ENCODE measurements at regions not wholly inside any gene's neighbourhood (a gene's known extent, or its start where the extent isn't known, plus 50 kb on each side); places are given as distances from the start of the nearest gene placed in this dataset.
"Not testable (repeated sequence)": the region's sequence is repeated elsewhere in the genome, so short reads cannot be mapped to it uniquely, and the experiment has no call there.

DNA sequence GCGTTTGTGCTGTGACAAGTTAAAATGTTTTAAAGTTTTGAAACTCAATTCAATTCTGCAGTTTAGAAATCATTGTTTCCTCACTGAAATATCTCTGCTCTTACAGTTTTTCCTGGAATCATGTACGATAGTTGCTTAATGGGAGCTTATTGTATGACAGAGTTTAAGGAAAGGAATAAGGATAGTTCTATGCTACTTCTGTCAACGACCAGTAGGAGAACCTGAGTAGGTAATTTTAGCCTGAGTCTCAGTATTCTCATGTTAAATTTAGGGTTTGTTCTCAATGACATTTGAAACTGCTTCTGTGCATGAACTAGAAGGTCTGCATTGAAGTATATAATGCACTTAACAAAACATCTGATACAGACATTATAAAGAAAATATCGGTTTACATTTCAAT is 361.1 kb downstream of the CPS1 start:
- TF ChIP-seq, protein P1, sequence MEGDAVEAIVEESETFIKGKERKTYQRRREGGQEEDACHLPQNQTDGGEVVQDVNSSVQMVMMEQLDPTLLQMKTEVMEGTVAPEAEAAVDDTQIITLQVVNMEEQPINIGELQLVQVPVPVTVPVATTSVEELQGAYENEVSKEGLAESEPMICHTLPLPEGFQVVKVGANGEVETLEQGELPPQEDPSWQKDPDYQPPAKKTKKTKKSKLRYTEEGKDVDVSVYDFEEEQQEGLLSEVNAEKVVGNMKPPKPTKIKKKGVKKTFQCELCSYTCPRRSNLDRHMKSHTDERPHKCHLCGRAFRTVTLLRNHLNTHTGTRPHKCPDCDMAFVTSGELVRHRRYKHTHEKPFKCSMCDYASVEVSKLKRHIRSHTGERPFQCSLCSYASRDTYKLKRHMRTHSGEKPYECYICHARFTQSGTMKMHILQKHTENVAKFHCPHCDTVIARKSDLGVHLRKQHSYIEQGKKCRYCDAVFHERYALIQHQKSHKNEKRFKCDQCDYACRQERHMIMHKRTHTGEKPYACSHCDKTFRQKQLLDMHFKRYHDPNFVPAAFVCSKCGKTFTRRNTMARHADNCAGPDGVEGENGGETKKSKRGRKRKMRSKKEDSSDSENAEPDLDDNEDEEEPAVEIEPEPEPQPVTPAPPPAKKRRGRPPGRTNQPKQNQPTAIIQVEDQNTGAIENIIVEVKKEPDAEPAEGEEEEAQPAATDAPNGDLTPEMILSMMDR (IDR thresholded peaks at IDR 0.05; ENCODE audit: low read depth, low read length): no peak
- TF ChIP-seq, protein P2, sequence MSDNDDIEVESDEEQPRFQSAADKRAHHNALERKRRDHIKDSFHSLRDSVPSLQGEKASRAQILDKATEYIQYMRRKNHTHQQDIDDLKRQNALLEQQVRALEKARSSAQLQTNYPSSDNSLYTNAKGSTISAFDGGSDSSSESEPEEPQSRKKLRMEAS (IDR thresholded peaks at IDR 0.05; ENCODE audit: low read depth, low read length): no peak
- TF ChIP-seq POLR2A (IDR thresholded peaks at IDR 0.05; ENCODE audit: extremely low read depth, insufficient read length) (no peak), MYC (IDR thresholded peaks at IDR 0.05; ENCODE audit: low read depth, low read length) (no peak)
- no peak for DNase-seq (ENCODE audit: low read depth)

DNA sequence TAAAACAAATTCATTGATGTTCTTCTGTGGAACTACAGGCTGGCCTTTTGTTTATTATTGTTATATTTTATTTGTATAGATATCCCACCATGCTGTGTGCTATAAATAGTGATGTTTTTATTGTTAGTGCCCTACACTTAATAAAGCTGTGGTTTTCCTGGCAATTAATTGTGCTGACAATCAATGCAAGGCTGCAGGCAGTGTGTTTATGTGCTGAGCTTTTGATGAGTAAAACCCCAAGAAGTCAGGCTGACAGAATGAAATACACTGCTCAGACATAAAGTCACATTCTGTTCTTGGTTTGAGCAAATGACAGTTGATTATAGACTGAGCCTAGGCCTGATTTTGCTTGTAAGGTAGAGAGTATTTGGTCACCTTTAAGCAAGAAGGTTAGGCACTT is 362.7 kb downstream of the CPS1 start:
- DNase-seq (ENCODE audit: low read depth): no peak

More for the DNA sequence above, 361.1 kb downstream of the CPS1 start:
- no peak overlapping the region for H3K4me3 ChIP-seq (ENCODE audit: low read depth, low read length)

DNA sequence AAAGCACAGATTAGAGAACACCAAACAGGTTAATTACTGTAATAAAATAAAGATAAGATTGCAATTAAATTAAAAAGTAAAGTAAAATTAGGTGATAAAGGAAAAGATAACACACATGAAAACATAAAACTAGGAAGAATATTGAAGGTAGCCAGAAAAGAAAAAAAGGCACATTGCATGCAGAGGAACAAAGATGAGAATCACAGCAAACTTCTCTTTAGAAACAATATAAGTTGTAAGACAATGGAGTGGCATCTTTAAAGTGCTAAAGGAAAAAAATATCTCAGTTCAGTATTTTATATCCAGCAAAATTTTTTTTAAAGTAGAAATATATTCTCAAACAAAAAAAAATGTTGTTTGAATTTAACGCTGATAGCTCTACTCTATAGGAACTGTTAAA is 366.0 kb downstream of the CPS1 start:
- no peak overlapping the region for H3K4me3 ChIP-seq (ENCODE audit: low read depth, low read length)
- no peak for DNase-seq (ENCODE audit: low read depth)
- TF ChIP-seq POLR2A (IDR thresholded peaks at IDR 0.05; ENCODE audit: extremely low read depth, insufficient read length) (no peak), MYC (IDR thresholded peaks at IDR 0.05; ENCODE audit: low read depth, low read length) (no peak)
- TF ChIP-seq, protein P2 (IDR thresholded peaks at IDR 0.05; ENCODE audit: low read depth, low read length): no peak

More for the DNA sequence above, 362.7 kb downstream of the CPS1 start:
- no peak overlapping the region for H3K4me3 ChIP-seq (ENCODE audit: low read depth, low read length)
- TF ChIP-seq POLR2A (IDR thresholded peaks at IDR 0.05; ENCODE audit: extremely low read depth, insufficient read length) (no peak), MYC (IDR thresholded peaks at IDR 0.05; ENCODE audit: low read depth, low read length) (no peak)
- TF ChIP-seq, protein P2 (IDR thresholded peaks at IDR 0.05; ENCODE audit: low read depth, low read length): no peak
- TF ChIP-seq, protein P1 (IDR thresholded peaks at IDR 0.05; ENCODE audit: low read depth, low read length): no peak

DNA sequence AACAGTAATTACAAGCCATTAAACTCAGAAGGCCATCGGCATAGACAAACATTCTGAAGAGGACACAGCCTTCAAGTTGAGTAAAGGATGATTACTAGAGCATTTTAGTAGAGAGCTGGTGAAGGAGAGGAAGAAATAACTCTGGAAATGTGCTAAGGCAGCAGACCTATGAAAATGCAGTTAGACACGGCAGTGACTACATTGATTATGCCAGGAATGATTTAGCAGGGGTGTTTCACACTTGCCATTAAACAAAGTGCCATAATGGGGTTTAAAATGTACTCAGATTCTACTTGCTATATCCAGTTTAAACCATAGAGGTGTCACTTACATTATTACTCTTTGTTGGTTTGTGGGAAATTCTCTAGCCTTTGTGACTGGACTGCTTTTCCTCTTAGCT is 372.3 kb downstream of the CPS1 start:
- no peak for TF ChIP-seq MYC (IDR thresholded peaks at IDR 0.05; ENCODE audit: low read depth, low read length)
- DNase-seq (ENCODE audit: low read depth): no peak
- no peak overlapping the region for H3K4me3 ChIP-seq (ENCODE audit: low read depth, low read length)

DNA sequence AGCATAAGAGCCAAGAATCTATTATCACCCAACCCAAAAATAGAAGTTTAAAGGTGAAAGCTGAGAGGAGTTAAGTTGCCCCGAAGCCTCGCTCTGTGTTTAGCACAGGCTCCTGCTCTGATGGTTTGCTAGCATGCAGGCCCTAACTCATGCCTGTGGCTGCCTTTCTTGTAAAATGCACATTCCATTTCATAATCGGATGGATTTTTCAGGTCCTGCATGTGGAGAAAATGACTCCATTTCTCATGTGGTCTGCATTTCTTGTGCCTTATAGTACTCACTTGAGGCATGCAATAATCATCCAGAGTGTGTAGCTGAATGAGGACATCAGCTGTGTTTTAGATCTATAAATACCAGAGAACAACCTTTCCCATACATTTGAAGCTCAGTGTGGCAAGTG is 381.8 kb downstream of the CPS1 start:
- TF ChIP-seq, protein P1 (IDR thresholded peaks at IDR 0.05; ENCODE audit: low read depth, low read length): no peak
- TF ChIP-seq POLR2A (IDR thresholded peaks at IDR 0.05; ENCODE audit: extremely low read depth, insufficient read length) (no peak), MYC (IDR thresholded peaks at IDR 0.05; ENCODE audit: low read depth, low read length) (no peak)
- TF ChIP-seq, protein P2 (IDR thresholded peaks at IDR 0.05; ENCODE audit: low read depth, low read length): no peak
- no peak overlapping the region for H3K4me3 ChIP-seq (ENCODE audit: low read depth, low read length)
- DNase-seq (ENCODE audit: low read depth): no peak

DNA sequence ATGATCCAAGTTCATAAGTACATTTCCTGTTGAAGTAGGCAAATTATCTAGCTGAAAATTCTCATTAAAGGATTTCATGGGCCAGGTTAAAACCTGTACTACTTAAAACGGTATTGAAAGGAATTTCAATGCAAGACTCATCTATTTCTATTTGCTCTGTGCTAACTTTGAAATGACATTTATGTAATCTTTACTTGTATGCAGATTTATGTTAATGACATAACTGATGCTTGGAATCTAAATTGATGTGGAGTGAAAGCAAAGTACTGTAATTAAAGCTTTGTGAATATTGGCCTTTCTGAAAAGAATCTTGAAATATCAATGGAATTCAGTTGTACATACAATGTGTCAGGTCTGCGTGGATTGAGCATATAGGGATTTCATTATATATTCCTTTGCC is 390.0 kb downstream of the CPS1 start:
- TF ChIP-seq POLR2A (IDR thresholded peaks at IDR 0.05; ENCODE audit: extremely low read depth, insufficient read length): no peak
- TF ChIP-seq, protein P2 (IDR thresholded peaks at IDR 0.05; ENCODE audit: low read depth, low read length): no peak
- TF ChIP-seq, protein P1 (IDR thresholded peaks at IDR 0.05; ENCODE audit: low read depth, low read length): no peak
- no peak for TF ChIP-seq MYC (IDR thresholded peaks at IDR 0.05; ENCODE audit: low read depth, low read length)
- no peak overlapping the region for H3K4me3 ChIP-seq (ENCODE audit: low read depth, low read length)
- no peak for DNase-seq (ENCODE audit: low read depth)

DNA sequence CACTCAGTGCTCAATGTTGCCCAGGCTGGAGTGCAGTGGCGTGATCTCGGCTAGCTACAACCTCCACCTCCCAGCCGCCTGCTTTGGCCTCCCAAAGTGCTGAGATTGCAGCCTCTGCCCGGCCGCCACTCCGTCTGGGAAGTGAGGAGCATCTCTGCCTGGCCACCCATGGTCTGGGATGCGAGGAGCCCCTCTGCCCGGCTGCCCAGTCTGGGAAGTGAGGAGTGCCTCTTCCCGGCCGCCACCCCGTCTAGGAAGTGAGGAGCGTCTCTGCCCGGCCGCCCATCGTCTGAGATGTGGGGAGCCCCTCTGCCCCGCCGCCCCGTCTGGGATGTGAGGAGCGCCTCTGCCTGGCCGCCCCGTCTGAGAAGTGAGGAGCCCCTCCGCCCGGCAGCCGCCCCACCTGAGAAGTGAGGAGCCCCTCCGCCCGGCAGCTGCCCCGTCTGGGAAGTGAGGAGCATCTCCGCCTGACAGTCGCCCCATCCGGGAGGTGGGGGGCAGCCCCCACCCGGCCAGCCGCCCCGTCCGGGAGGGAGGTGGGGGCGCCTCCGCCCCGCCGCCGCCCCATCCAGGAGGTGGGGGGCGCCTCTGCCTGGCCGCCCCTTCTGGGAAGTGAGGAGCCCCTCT is 394.1 kb downstream of the CPS1 start:
- DNase-seq (ENCODE audit: low read depth); H3K4me3 ChIP-seq (ENCODE audit: low read depth, low read length): not testable (repeated sequence)

Data from NB4 (cell line).